ENCODE measurements at regions not wholly inside any gene's neighbourhood (a gene's known extent, or its start where the extent isn't known, plus 50 kb on each side); places are given as distances from the start of the nearest gene placed in this dataset.
"Not testable (repeated sequence)": the region's sequence is repeated elsewhere in the genome, so short reads cannot be mapped to it uniquely, and the experiment has no call there.

- no peak for DNase-seq
Measured at GRCh38 chr11:69572861-69573260, 68.1 kb upstream of the CCND1 start.

- DNase-seq, result no peak
Measured at GRCh38 chr11:69573761-69574607, 67.0 kb upstream of the CCND1 start.

GRCh38 chr11:69574608-69575255, 66.2 kb upstream of the CCND1 start:
- no peak for DNase-seq

GRCh38 chr11:69575296-69576068, 65.5 kb upstream of the CCND1 start:
- no peak for DNase-seq

GRCh38 chr11:69576069-69576782, 64.7 kb upstream of the CCND1 start:
- peak; percentile 74 for DNase-seq

- no peak for DNase-seq
Measured at GRCh38 chr11:69578167-69578566, 62.8 kb upstream of the CCND1 start.

GRCh38 chr11:69580529-69580928, 60.4 kb upstream of the CCND1 start:
- no peak for DNase-seq

GRCh38 chr11:69582756-69583467, 58.0 kb upstream of the CCND1 start:
- no peak for DNase-seq

GRCh38 chr11:69584160-69584559, 56.8 kb upstream of the CCND1 start:
- no peak for DNase-seq

- DNase-seq, result no peak
Measured at GRCh38 chr11:69585385-69585784, 55.6 kb upstream of the CCND1 start.

GRCh38 chr11:69587454-69588090, 53.4 kb upstream of the CCND1 start:
- no peak for DNase-seq

- DNase-seq, result no peak
Measured at GRCh38 chr11:69588270-69588669, 52.7 kb upstream of the CCND1 start.

GRCh38 chr11:69590088-69590487, 50.9 kb upstream of the CCND1 start:
- DNase-seq, result not testable (repeated sequence)
